GM10266 (cell line): ENCODE measurements at regions not wholly inside any gene's neighbourhood (a gene's known extent, or its start where the extent isn't known, plus 50 kb on each side); places are given as distances from the start of the nearest gene placed in this dataset.

Experiments used
- DNase-seq: peaks from one replicate; pipeline ENCODE4 v3.0.0; 2012; ENCODE audit errors: extremely low spot score
- CTCF ChIP-seq: IDR thresholded peaks from 2 replicates; pipeline ENCODE4 v1.5.1; 2012; ENCODE audit warnings: mild to moderate bottlenecking, low read depth; ENCODE audit not compliant: control insufficient read depth, insufficient read depth; ENCODE audit errors: missing control alignments

GRCh38 chr19:27753622-27754021 lies 1459.3 kb downstream of the UQCRFS1 start:
- no peak for TF ChIP-seq CTCF

GRCh38 chr19:27752530-27753184 lies 1460.3 kb downstream of the UQCRFS1 start:
- TF ChIP-seq CTCF, result no peak
- no peak for DNase-seq

More at GRCh38 chr19:27753622-27754021, 1459.3 kb downstream of the UQCRFS1 start:
- DNase-seq, result no peak

GRCh38 chr19:27751044-27751391 lies 1461.9 kb downstream of the UQCRFS1 start:
- TF ChIP-seq CTCF, result no peak
- no peak for DNase-seq

- no peak for DNase-seq
- TF ChIP-seq CTCF, result no peak
Observed at GRCh38 chr19:27750391-27751043, 1462.4 kb downstream of the UQCRFS1 start.

GRCh38 chr19:27748551-27749152 lies 1464.3 kb downstream of the UQCRFS1 start:
- DNase-seq, result no peak

GRCh38 chr19:27746691-27747380 lies 1466.1 kb downstream of the UQCRFS1 start:
- no peak for TF ChIP-seq CTCF
- DNase-seq, result no peak

More at GRCh38 chr19:27748551-27749152, 1464.3 kb downstream of the UQCRFS1 start:
- TF ChIP-seq CTCF, result no peak

GRCh38 chr19:27745978-27746542 lies 1466.9 kb downstream of the UQCRFS1 start:
- DNase-seq, result no peak
- no peak for TF ChIP-seq CTCF
